Stimulated activated CD8-positive, alpha-beta memory T cell treated with anti-CD3 and anti-CD28 coated beads, Interleukin-4, amount 100 ng/mL, for 24 hours (primary cell): ENCODE measurements at regions not wholly inside any gene's neighbourhood (a gene's known extent, or its start where the extent isn't known, plus 50 kb on each side); places are given as distances from the start of the nearest gene placed in this dataset.

Experiments used
- DNase-seq: peaks from one replicate; pipeline ENCODE4 v3.0.0-alpha.2; 2020; ENCODE audit warnings: low read depth

- no peak for DNase-seq
Measured at GRCh38 chr1:208541225-208541855, 297.2 kb upstream of the PLXNA2 start.

GRCh38 chr1:208542309-208542708 lies 298.1 kb upstream of the PLXNA2 start:
- no peak for DNase-seq

DNA sequence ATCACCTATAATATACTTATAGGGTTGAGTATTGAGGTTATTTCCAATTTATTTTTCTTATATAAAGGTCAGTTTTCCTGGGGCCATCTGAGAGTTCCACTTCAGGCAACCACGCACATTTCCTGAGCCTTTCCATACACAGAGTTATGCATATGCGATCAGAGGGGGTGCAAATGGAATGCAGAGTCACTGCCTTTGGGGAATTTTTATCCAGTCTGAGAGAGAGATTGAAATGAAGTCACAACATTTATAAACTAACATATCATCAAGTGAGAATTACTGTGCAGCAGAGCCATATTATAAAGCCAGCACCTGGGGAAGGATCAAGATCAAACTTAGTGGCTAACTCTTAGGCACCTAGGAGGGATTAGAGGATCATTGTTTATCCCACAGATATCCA lies 299.9 kb upstream of the PLXNA2 start:
- DNase-seq: no peak

- no peak for DNase-seq
Measured at GRCh38 chr1:208544794-208545193, 300.6 kb upstream of the PLXNA2 start.

DNA sequence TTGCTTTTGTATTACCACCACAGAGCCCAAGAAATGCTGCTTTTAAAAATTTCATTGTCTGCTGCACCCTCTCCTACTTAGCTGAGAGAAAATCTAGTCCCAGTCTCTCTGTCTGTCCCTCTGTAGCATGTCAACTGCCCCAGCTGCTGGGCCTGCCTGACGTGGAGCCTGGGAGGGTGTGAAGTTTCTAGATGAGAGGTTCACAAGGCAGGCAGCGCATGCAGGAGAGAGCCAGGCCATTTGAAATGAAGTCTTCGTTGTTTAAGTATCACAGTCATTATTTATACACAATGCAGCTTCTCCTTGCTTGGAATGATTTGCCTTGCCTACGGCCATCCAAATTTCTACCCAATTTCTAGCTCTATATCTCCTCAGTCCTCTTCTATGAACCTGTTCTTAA lies 306.8 kb upstream of the PLXNA2 start:
- DNase-seq: no peak

DNA sequence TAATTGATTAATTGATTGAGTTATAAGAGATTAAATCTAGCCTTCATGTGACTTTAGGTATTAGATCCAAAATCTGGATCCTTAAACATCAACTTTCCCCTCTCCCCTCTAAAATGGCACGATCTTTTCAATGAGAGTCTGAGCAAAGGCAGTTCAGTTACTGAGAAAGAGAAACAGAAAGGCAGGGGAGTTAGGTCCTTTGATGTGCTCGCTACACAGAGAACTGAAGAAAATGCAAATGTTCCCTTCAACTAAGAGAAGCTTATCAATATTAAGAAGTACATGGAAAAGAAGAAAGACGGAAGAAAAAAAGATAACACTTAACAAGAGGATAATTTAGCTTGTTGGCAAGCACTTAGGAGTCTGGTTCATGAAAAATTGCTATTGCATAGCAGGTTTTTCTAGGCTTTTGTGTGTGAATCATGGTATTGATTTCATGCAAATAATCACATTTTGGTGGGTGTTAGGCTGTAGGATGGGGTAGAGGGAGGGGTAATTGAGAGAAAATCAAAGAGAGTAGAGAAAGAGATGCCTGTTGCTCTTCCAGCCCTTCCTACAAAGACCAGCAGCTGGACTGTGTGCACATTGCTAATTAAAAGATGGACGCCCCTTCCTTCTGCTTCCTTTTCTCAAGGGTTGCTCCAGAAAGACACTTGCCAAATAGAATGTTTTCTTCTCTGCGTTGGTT lies 307.6 kb upstream of the PLXNA2 start:
- no peak for DNase-seq

DNA sequence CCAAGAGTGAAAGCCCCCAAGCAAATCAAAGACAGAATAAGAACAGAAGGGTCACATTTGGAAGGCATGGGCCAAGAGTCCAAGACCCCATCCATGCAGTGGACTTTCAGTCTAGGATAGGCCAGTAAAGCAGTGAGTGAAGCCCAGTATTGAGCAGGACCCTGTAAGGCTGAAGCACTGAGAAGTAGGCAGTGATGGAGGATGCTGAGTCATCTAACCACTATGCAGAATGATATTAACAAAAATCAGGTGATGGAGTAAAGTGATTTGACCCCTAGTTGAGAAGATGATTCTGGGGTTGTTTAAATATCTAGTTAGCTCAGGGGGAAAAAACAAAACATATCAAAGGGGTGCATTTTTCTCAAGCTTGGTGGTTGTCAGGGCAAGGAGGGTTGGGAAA lies 308.7 kb upstream of the PLXNA2 start:
- DNase-seq: no peak

DNA sequence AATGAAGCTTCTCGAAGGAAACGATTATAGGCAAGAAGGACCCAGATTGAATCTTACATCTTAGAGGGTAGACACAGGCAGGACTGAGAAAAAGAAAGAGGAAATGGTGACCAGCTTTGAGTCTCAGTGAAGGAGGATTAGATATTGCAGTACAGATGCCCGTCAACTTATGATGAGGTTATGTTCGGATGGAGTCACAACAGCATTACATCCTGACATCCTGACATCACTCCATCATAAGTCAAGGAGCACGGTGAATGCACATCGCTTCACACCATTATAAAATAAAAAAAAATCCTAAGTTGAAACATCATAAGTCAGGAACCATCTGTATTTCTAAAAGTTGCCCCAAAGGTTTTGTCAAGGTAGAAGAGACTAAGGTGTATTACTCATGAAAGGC lies 312.3 kb upstream of the PLXNA2 start:
- no peak for DNase-seq

- DNase-seq: no peak
Measured at GRCh38 chr1:208557046-208557722, 313.0 kb upstream of the PLXNA2 start.

GRCh38 chr1:208557723-208558094 lies 313.5 kb upstream of the PLXNA2 start:
- no peak for DNase-seq

DNA sequence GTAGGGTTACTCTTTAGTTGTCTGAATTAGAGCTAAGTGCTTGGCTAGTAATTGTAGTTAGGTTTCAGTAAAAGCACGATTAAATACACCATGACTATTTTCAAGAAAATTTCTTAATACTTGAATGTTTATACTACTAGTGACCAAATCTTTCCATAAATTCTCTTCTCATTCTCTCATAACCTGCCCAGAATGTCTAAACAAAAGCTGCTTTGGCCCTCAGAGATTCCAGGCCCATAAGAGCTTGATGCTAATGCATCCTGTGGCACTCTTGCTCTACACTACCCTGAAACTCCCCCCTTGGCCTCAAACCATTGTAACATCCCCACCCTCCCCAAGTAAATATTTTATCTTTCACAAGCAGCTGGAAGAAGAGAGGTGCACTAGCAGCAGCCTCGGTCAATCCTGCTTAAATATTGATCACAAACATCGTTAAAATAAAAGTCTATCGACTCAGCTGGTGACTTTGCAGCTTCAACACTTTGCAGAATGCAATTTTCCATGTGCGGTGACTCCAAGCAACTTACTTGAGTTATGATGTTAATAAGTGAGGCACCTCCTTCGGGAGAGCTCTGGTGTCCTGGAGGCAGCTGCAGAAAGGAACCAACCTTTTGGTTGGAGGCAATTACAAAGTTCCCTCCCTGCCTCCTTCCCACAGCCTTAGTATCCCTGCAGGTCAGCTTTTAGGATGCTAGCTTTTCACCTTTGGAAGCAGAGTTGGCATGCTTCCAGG lies 315.6 kb upstream of the PLXNA2 start:
- no peak for DNase-seq

DNA sequence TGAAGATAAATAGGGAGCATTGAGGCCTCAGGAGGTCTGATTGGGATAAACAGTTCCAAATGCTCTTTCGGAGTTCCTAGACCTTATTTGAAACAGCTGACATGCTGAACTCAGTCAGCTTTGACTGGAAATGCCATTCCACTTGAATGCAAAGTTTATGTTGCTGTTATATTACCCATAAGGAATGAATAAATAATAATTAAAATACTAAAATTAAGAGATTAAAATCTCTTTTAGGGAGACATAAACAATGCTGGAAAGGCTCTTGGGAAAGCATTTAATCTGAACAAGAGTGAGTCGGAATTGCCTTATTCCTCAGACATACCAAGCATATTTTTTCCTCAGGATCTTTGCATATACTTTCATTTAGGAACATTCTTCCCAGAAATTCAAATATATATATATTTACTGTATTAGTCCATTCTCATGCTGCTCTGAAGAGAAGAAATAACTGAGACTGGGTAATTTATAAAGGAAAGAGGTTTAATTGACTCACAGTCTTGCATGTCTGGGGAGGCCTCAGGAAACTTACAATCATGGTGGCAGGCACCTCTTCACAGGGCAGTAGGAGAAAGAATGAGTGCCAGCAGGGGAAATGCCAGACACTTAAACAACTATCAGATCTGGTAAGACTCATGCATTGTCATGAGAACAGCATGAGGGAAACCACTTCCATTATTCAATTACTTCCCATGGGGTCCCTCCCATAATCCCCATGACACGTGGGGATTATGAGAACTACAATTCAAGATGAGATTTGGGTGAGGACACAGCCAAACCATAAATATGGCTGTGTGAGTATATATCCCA lies 318.2 kb upstream of the PLXNA2 start:
- DNase-seq: no peak

GRCh38 chr1:208564466-208564865 lies 320.3 kb upstream of the PLXNA2 start:
- DNase-seq: no peak

GRCh38 chr1:208565756-208566440 lies 321.7 kb upstream of the PLXNA2 start:
- DNase-seq: no peak

DNA sequence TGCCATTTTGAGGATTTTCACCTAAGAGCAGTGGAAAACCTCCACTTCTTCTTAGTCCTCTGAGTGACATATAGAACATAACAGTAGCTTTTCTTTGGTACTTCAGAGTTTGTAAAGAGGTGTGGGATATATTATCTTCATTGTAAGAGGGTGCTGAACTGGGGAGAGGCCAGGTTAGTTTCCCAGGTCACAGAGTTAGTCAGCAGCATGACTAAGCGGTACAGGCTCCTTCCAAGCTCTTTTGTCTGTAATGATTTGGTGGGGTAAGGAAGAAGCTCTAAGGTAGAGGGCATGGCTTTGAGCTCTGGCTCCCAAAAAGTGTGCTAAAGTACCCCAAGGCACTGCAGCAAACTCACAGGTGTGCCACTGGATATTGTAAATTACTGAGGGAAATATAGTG lies 325.0 kb upstream of the PLXNA2 start:
- DNase-seq: no peak

- no peak for DNase-seq
Measured at GRCh38 chr1:208570362-208570761, 326.2 kb upstream of the PLXNA2 start.

DNA sequence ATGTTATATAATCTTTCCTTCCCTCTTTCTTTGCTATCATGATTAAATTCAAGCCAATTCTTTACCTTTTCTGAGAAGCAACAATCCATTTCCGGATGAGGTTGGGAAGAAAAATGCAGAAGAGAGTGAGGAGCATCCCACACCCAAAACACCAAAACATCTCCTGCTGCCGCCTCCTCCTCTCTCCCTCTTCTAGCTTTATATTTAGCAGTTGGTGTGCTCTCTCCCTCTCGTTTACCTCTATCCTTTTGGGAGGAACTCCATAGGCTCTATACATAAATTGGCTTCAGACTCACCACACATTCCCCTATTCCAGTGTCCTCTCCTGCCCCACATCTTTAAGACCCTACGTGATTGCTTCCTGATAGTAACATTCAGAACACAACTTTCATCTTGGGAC lies 332.2 kb upstream of the PLXNA2 start:
- no peak for DNase-seq

DNA sequence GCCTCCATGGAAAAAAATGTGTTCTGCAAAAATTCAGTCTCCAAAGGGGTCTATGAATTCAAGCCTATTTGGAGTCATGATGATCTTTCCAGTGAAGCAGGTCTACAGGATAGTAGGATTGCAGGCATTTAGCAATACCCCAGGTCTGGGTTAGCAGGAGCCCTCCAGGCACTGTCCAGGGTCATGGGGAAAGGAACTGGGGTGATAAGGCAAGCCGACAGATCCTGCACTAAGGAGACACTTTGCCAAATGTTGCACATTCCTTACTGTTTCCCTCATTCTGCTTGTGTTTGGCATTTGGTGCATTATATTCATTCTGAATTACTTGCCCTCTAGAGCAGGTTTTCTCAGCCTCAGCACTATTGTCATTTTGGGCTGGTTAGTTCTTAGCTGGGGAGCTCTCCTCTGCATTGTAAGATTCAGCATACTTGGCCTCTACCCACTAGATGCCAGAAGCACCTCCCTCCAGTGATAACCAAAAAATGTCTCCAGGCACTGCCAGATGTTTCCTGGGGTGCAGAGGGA lies 333.3 kb upstream of the PLXNA2 start:
- DNase-seq: no peak

- DNase-seq: no peak
Measured at GRCh38 chr1:208581209-208581608, 337.0 kb upstream of the PLXNA2 start.

DNA sequence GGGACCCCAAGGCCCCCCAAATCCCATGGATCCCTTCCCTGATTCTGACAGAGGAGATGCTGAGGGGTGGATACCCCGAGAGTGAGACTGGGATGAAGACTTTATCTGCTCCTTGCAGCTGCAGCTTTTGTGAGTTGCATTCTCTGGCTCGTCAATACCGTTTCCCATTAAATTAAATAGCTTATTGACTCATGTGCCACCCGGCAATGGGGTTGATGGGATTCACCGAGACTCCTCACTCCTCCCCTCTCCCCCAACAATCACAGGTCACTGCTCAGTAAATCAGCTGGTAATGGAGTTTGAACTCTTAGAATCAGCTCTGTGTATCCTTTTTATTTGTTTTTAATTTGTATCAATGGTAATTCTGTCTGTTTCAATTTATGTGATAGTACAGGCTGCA lies 337.5 kb upstream of the PLXNA2 start:
- DNase-seq: no peak

- DNase-seq: no peak
Measured at GRCh38 chr1:208584167-208584755, 340.1 kb upstream of the PLXNA2 start.
